ENCODE measurements at regions not wholly inside any gene's neighbourhood (a gene's known extent, or its start where the extent isn't known, plus 50 kb on each side); places are given as distances from the start of the nearest gene placed in this dataset.

GRCh38 chr11:11038352-11038751 lies 180.5 kb upstream of the ZBED5 start:
- no peak for DNase-seq

GRCh38 chr11:11036848-11037732 lies 179.2 kb upstream of the ZBED5 start:
- DNase-seq = peak; percentile 59

GRCh38 chr11:11036185-11036847 lies 178.5 kb upstream of the ZBED5 start:
- DNase-seq = no peak

- DNase-seq = no peak
Measured at GRCh38 chr11:11035331-11035730, 177.5 kb upstream of the ZBED5 start.

- no peak for DNase-seq
Measured at GRCh38 chr11:11034476-11034875, 176.6 kb upstream of the ZBED5 start.

GRCh38 chr11:11032066-11032465 lies 174.2 kb upstream of the ZBED5 start:
- DNase-seq = no peak

- no peak for DNase-seq
Measured at GRCh38 chr11:11029027-11029426, 171.2 kb upstream of the ZBED5 start.

GRCh38 chr11:11028017-11028692 lies 170.3 kb upstream of the ZBED5 start:
- no peak for DNase-seq

GRCh38 chr11:11027288-11027687 lies 169.4 kb upstream of the ZBED5 start:
- DNase-seq = no peak

- no peak for DNase-seq
Measured at GRCh38 chr11:11025087-11025486, 167.2 kb upstream of the ZBED5 start.

GRCh38 chr11:11022125-11022730 lies 164.4 kb upstream of the ZBED5 start:
- DNase-seq = no peak

- DNase-seq = no peak
Measured at GRCh38 chr11:11021563-11021962, 163.7 kb upstream of the ZBED5 start.

- no peak for DNase-seq
Measured at GRCh38 chr11:11020747-11021149, 162.9 kb upstream of the ZBED5 start.

- DNase-seq = no peak
Measured at GRCh38 chr11:11020219-11020726, 162.4 kb upstream of the ZBED5 start.

- no peak for DNase-seq
Measured at GRCh38 chr11:11016943-11017342, 159.1 kb upstream of the ZBED5 start.

GRCh38 chr11:11016068-11016467 lies 158.2 kb upstream of the ZBED5 start:
- DNase-seq = no peak

GRCh38 chr11:11011617-11012016 lies 153.8 kb upstream of the ZBED5 start:
- no peak for DNase-seq

- no peak for DNase-seq
Measured at GRCh38 chr11:11010624-11011127, 152.8 kb upstream of the ZBED5 start.

GRCh38 chr11:11009179-11009578 lies 151.3 kb upstream of the ZBED5 start:
- no peak for DNase-seq

GRCh38 chr11:11004069-11004468 lies 146.2 kb upstream of the ZBED5 start:
- DNase-seq = no peak

- DNase-seq = no peak
Measured at GRCh38 chr11:11003226-11003625, 145.4 kb upstream of the ZBED5 start.

- no peak for DNase-seq
Measured at GRCh38 chr11:11000579-11001283, 142.9 kb upstream of the ZBED5 start.

All from NCI-H187 treated with DMSO at 0.1 percent for 48 hours (cell line).